GM23248 (cell line): ENCODE measurements at regions not wholly inside any gene's neighbourhood (a gene's known extent, or its start where the extent isn't known, plus 50 kb on each side); places are given as distances from the start of the nearest gene placed in this dataset.

Experiments used
- EZH2 ChIP-seq: fragments of 200-600 bp; sonication (generic); IDR thresholded peaks from 2 replicates; pipeline ENCODE4 v1.6.1; 2018; ENCODE audit warnings: antibody characterized with exemption, mild to moderate bottlenecking; ENCODE audit not compliant: insufficient read depth, poor library complexity, severe bottlenecking
- EZH2phosphoT487 ChIP-seq: fragments of 200-600 bp; sonication (generic); IDR thresholded peaks from 2 replicates; pipeline ENCODE4 v1.6.1; 2018; ENCODE audit warnings: antibody characterized with exemption, moderate library complexity, mild to moderate bottlenecking, low read depth; ENCODE audit not compliant: insufficient read depth

- no peak for TF ChIP-seq EZH2
- TF ChIP-seq EZH2phosphoT487, result no peak
Measured at GRCh38 chr20:60527656-60528055, 569.4 kb downstream of the CDH26 start.
